Testis (tissue), 2 donors: ENCODE measurements at regions not wholly inside any gene's neighbourhood (a gene's known extent, or its start where the extent isn't known, plus 50 kb on each side); places are given as distances from the start of the nearest gene placed in this dataset.

ENCODE experiments used
- DNase-seq: peaks from one replicate; pipeline ENCODE4 v3.0.0-alpha.2; 2019
- H3K27ac ChIP-seq, 2 donors: fragments of 200-600 bp; sonication (generic); one replicate each; pipeline ENCODE4 v1.5.1; 2019
- H3K27me3 ChIP-seq: fragments of 200-600 bp; sonication (generic); one replicate; pipeline ENCODE4 v1.5.1; 2019
- H3K36me3 ChIP-seq: fragments of 200-600 bp; sonication (generic); one replicate; pipeline ENCODE4 v1.5.1; 2017; ENCODE audit warnings: low read depth; ENCODE audit errors: missing control alignments
- H3K4me1 ChIP-seq: fragments of 200-600 bp; sonication (generic); one replicate; pipeline ENCODE4 v1.5.1; 2019
- H3K4me3 ChIP-seq, 2 donors: fragments of 200-600 bp; sonication (generic); one replicate each; pipeline ENCODE4 v1.5.1; 2017 to 2019
- H3K9me3 ChIP-seq: fragments of 200-600 bp; sonication (generic); one replicate; pipeline ENCODE4 v1.5.1; 2017
- POLR2A ChIP-seq: fragments of 450-650 bp; IDR thresholded peaks from one replicate; pipeline ENCODE4 v1.6.1; 2017; ENCODE audit warnings: antibody characterized with exemption, mild to moderate bottlenecking, moderate library complexity
- WGBS, 2 donors: methylation state at CpG; one replicate each; pipeline ENCODE4 v1.1.5; 2018; 5-methylcytosine and 5-hydroxymethylcytosine counted together
- intact Hi-C: fragments of 100-400 bp; cut with DNase I; formaldehyde crosslinking; loops from one replicate; pipeline ENCODE4 v1.15.1; 2023; ENCODE audit warnings: low total_unique reads
- TF ChIP-seq, protein P1 (sequence below), 3 experiments: fragments of 450-650 bp in 2 of 3; fragments of 200-600 bp in 1 of 3; sonication (generic) in 1 of 3; IDR thresholded peaks; one replicate each; pipeline ENCODE4 v1.5.1; 2016 to 2019; ENCODE audit warnings: antibody characterized with exemption in 3 of 3, mild to moderate bottlenecking in 2 of 3, moderate library complexity in 1 of 3

DNA sequence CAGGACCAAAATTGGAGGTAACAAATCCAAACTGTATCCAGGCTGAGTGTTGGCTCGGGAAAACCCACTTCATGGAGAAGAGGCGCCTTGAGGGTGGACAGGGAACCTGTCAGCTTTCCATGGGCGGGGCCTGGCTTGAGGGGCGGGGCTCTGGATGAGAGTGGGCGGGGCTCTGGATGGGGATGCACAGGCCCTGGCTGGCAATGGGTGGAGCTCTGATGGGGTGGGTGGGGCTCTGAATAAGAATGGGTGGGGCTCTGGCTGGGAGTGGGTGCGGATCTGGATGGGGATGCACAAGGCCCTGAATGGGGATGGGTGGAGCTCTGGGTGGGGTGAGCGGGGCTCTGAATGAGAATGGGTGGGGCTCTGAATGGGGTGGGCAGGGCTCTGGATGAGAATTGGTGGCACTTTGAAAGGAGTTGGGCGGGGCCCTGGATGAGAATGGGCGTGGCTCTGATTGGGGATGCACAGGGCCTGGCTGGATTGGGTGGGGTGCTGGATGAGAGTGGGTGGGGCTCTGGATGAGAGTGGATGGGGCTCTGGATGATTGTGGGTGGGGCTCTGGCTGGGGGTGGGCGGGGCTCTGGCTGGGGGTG is 96.6 kb upstream of the NPTX2 start:
- DNase-seq, result peak; percentile 61
- whole genome bisulfite sequencing, 2 donors, result 57 to 73% methylated on average over 10 of the region's 10 CpGs
- intact Hi-C loops, result no loop called here
- Histone ChIP-seq H3K27me3 (no peaks in the 10 kb centered on the region), H3K27ac (no peak overlapping the region), H3K9me3 (no peaks in the 10 kb centered on the region), H3K4me1 (no peaks in the 10 kb centered on the region), H3K36me3 (no peaks in the 10 kb centered on the region), H3K4me3 (no peak overlapping the region)
- TF ChIP-seq, protein P1, sequence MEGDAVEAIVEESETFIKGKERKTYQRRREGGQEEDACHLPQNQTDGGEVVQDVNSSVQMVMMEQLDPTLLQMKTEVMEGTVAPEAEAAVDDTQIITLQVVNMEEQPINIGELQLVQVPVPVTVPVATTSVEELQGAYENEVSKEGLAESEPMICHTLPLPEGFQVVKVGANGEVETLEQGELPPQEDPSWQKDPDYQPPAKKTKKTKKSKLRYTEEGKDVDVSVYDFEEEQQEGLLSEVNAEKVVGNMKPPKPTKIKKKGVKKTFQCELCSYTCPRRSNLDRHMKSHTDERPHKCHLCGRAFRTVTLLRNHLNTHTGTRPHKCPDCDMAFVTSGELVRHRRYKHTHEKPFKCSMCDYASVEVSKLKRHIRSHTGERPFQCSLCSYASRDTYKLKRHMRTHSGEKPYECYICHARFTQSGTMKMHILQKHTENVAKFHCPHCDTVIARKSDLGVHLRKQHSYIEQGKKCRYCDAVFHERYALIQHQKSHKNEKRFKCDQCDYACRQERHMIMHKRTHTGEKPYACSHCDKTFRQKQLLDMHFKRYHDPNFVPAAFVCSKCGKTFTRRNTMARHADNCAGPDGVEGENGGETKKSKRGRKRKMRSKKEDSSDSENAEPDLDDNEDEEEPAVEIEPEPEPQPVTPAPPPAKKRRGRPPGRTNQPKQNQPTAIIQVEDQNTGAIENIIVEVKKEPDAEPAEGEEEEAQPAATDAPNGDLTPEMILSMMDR (IDR thresholded peaks at IDR 0.05), result no peak
- TF ChIP-seq POLR2A, result no peak

DNA sequence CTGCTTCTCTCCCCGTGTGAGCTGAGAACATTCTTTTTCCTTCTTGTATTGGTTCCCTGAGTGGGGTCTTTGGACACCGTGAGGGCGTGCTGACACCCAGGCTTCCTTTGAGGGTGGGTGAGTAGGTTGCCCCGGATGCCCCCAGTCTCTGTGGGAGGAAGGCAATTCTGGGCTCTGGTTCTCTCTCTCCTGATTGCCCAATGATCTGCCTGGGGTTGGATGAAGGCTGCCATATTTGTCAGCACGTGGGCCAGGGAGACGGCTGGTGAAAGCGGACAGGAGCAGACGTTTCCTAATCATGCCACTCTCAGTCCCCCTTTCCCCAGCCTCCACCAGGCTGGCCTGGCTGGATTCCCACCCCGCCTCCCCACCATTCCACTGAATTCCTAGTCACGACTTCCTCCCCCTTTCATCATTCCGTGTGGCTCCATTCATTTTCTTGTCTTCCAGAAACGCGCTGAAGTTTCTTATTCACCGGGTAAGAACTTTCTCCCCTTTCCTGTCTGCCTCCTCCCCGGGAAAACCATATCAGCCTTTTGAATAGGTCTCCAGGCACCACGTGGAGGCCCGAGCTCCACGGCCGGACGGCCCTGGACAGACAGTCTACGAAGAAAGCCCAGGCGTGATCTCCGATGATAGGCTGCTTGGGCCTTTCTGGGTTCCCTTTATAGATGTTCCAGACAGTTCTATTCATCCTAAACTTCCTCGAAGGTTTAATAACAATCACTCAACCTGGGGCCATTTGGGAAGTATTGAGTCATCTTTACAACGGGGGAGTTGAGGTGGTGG is 98.7 kb upstream of the NPTX2 start:
- Histone ChIP-seq H3K9me3 (no peaks in the 10 kb centered on the region), H3K27ac (no peak overlapping the region), H3K4me1 (no peaks in the 10 kb centered on the region), H3K4me3 (no peak overlapping the region), H3K36me3 (no peaks in the 10 kb centered on the region), H3K27me3 (no peaks in the 10 kb centered on the region)
- 87 to 89% methylated on average over 25 of the region's 25 CpGs for WGBS, 2 donors
- intact Hi-C loops, result no loop called here
- TF ChIP-seq POLR2A, result no peak
- TF ChIP-seq, protein P1 (IDR thresholded peaks at IDR 0.05), result no peak
- DNase-seq, result no peak

DNA sequence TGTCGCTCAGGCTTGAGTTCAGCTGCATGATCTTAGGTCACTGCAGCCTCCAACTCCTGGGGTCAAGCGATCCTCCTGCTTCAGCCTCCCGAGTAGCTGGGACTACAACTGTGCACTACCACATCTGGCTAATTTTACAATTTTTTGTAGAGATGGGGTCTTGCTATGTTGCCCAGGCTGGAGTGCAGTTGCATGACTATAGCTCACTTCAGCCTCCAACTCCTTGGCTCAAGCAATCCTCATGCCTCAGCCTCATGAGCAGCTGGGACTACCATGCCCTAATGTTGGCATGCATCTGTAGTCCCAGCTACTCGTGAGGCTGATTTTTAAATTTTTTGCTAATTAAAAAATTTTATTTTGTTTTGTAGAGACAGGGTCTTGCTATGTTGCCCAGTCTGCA is 101.9 kb upstream of the NPTX2 start:
- DNase-seq, result no peak
- Histone ChIP-seq H3K27me3 (no peaks in the 10 kb centered on the region), H3K4me3 (no peak overlapping the region), H3K36me3 (no peaks in the 10 kb centered on the region), H3K27ac (no peak overlapping the region), H3K4me1 (no peaks in the 10 kb centered on the region), H3K9me3 (no peaks in the 10 kb centered on the region)
- 86 to 95% methylated on average over 4 of the region's 4 CpGs for WGBS, 2 donors
- TF ChIP-seq, protein P1 (IDR thresholded peaks at IDR 0.05), result no peak
- TF ChIP-seq POLR2A, result no peak
- intact Hi-C loops, result no loop called here

DNA sequence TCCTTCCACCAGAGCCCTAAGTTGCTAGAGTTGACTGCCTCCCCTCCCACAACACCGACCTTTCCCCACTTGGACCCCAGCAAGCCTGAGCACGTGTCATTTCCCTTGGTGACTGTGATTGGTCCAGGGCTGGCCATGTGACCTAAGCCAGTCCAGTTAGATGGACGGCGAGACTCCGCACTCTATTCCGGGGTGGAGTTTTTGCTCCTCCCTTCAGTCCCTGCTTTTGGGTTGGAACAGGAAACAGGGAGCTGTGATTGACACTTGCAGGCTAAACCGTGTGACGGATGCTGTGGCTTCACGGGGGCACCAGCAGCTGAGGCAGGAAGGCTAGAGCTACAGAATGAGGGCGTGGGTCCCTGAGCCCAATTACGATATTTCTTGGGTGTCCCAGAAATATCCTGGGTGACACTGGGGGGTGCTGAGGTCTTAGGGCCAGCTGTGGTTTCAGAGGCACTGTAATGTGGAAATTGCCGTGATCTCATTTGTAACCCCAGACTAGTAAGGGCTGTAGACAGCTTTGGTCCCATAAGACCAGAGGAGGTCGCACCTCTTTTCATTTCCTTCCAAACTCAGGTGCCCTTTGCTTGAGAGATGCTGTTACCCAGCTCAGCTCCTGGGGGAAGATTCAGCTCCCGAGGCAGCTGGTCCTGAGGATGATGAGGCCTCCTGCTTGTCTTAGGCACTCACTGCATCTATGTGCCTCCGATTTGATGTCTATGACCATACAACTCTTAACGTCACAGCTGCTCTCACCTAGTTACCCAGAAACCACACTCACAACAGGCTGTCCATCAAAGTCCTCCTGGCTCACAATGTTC is 102.7 kb upstream of the NPTX2 start:
- Histone ChIP-seq H3K4me3 (peak overlapping the region in 1 of 2 donors; percentile 17), H3K4me1 (no peaks in the 10 kb centered on the region), H3K36me3 (no peaks in the 10 kb centered on the region), H3K27ac (no peak overlapping the region), H3K9me3 (no peaks in the 10 kb centered on the region), H3K27me3 (no peaks in the 10 kb centered on the region)
- intact Hi-C loops, result no loop called here
- DNase-seq, result peak; percentile 64
- 60 to 67% methylated on average over 16 of the region's 16 CpGs for WGBS, 2 donors
- TF ChIP-seq, protein P1 (IDR thresholded peaks at IDR 0.05), result no peak
- no peak for TF ChIP-seq POLR2A
